ENCODE measurements at regions not wholly inside any gene's neighbourhood (a gene's known extent, or its start where the extent isn't known, plus 50 kb on each side); places are given as distances from the start of the nearest gene placed in this dataset.

GRCh38 chr9:31415164-31415563 lies 969.3 kb upstream of the ACO1 start:
- TF ChIP-seq CTCF (IDR thresholded peaks at IDR 0.05) = no peak
- TF ChIP-seq POLR2A (IDR thresholded peaks at IDR 0.05) = no peak

Measured in thyroid gland (tissue), 4 donors.